ENCODE measurements at regions not wholly inside any gene's neighbourhood (a gene's known extent, or its start where the extent isn't known, plus 50 kb on each side); places are given as distances from the start of the nearest gene placed in this dataset.

DNA sequence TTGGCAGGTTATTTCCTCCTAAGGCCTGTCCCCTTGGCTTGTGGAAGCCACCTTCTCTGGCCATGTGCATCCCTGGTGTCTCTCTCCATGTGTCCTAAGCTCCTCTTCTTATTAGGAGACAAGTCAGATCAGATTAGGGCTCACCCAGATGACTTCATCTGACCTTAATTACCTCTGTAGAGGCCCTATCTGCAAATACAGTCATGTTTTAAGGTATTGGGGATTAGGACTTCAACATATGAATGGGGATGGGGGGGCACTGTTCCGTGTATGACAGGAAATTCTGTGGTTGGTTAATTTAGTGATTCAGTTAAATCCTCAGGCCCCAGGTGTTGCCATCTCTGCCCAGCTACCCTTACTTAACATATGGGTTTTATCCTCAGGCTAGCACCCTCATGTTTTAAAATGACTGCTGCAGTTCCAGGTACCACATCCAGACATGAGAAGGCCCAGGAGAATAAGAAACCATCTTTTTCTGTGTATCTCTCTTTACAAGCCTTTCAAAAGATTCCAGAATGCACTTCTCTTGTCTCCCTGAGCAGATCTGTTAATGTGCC, 51.9 kb upstream of the RAI14 start:
- no peaks in the 10 kb centered on the region for H3K36me3 ChIP-seq (ENCODE audit: low read depth)
- intact Hi-C loops (cut with DNase I, micrococcal nuclease), result no loop called here
- ATAC-seq (no peak), DNase-seq (no peak)
- TF ChIP-seq CTCF (IDR thresholded peaks at IDR 0.05), result no peak
- H3K4me1 ChIP-seq (ENCODE audit: low read depth), result no peaks in the 10 kb centered on the region
- H3K9me3 ChIP-seq, result no peaks in the 10 kb centered on the region
- H3K4me3 ChIP-seq, result no peak overlapping the region

DNA sequence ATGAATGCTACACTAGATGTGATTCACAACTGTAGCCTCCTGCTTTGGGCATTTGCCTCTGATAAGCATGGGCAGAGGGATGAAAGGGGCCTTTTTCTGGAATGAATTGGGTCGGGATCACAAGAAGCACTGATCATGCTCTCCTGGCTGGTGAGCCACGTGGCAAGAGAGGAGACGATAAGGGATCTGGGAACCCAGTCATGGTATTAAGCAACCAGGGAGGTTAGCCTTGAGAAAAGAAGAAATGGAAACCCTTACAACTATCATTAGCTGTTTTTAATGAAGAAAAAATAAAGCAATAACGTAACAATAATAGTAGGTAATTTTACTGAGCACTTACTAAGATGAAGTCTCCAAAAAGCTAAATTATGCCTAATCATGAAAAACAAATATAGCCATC, 50.0 kb upstream of the RAI14 start:
- intact Hi-C loops (cut with DNase I, micrococcal nuclease), result no loop called here
- Histone ChIP-seq H3K36me3 (ENCODE audit: low read depth) (no peaks in the 10 kb centered on the region), H3K4me3 (no peak overlapping the region), H3K9me3 (no peaks in the 10 kb centered on the region), H3K4me1 (ENCODE audit: low read depth) (no peaks in the 10 kb centered on the region)
- TF ChIP-seq CTCF (IDR thresholded peaks at IDR 0.05), result no peak
- ATAC-seq (no peak), DNase-seq (no peak)

Measured in mucosa of descending colon (tissue), 3 donors.